CD4-positive, alpha-beta T cell (primary cell): ENCODE measurements at regions not wholly inside any gene's neighbourhood (a gene's known extent, or its start where the extent isn't known, plus 50 kb on each side); places are given as distances from the start of the nearest gene placed in this dataset.

Experiments used
- ATAC-seq: fragments of 200-7000 bp; cut with Tn5 transposase; one replicate; pipeline ENCODE4 v1.10.0; 2022; ENCODE audit warnings: mild to moderate bottlenecking; ENCODE audit not compliant: poor library complexity
- CTCF ChIA-PET: fragments of 350-600 bp; sonication (Branson Sonifier 250); formaldehyde crosslinking; loops from one replicate; lab custom pipeline; 2021; ENCODE audit warnings: antibody characterized with exemption, inconsistent platforms; lab: Charles Lee
- POLR2A ChIA-PET: fragments of 350-600 bp; sonication (Branson Sonifier 250); formaldehyde crosslinking; loops from one replicate; lab custom pipeline; 2021; ENCODE audit warnings: antibody characterized with exemption, inconsistent platforms; lab: Charles Lee
- DNase-seq, 14 experiments: peaks; one replicate each; pipeline ENCODE4 v3.0.0-alpha.2; 2013 to 2020; ENCODE audit warnings: mixed read lengths in 2 of 14
- H3K27ac ChIP-seq, 2 donors: one replicate each; pipeline versions ENCODE4 v1.5.1 to v1.7.0; 2013; ENCODE audit warnings: low read length in 2 of 2, low read depth in 1 of 2, mild to moderate bottlenecking in 1 of 2
- H3K27me3 ChIP-seq, 2 experiments: 1 replicate in 1 of 2; 2 replicates in 1 of 2; pipeline versions ENCODE4 v1.6.1 to v1.7.0; 2013; ENCODE audit warnings: low read length in 2 of 2, control low read depth in 1 of 2, mild to moderate bottlenecking in 1 of 2, moderate library complexity in 1 of 2; ENCODE audit not compliant: insufficient read depth in 2 of 2, control insufficient read depth in 1 of 2
- H3K36me3 ChIP-seq: one replicate; pipeline ENCODE4 v1.6.1; 2013; ENCODE audit warnings: low read length, control low read depth; ENCODE audit not compliant: insufficient read depth
- H3K4me1 ChIP-seq: one replicate; pipeline ENCODE4 v1.6.1; 2013; ENCODE audit warnings: low read length, control low read depth; ENCODE audit not compliant: insufficient read depth
- H3K4me3 ChIP-seq: one replicate; pipeline ENCODE4 v1.5.1; 2013; ENCODE audit warnings: mild to moderate bottlenecking, low read length, moderate library complexity
- H3K9me3 ChIP-seq, 2 experiments: 1 replicate in 1 of 2; 2 replicates in 1 of 2; pipeline versions ENCODE4 v1.6.1 to v1.7.0; 2013; ENCODE audit warnings: low read length in 2 of 2, mild to moderate bottlenecking in 2 of 2, control low read depth in 1 of 2, moderate library complexity in 1 of 2; ENCODE audit not compliant: control insufficient read depth in 1 of 2, insufficient read depth in 1 of 2
- H3K27ac Mint-ChIP-seq: one replicate; pipeline ENCODE4 v1.8.0; 2020; ENCODE audit warnings: mixed read lengths
- H3K27me3 Mint-ChIP-seq: one replicate; pipeline ENCODE4 v1.8.0; 2021; ENCODE audit warnings: mixed read lengths
- H3K36me3 Mint-ChIP-seq: one replicate; pipeline ENCODE4 v1.8.0; 2021; ENCODE audit warnings: low read depth, mixed read lengths
- H3K4me1 Mint-ChIP-seq: one replicate; pipeline ENCODE4 v1.8.0; 2021; ENCODE audit warnings: low read depth, mixed read lengths
- H3K4me3 Mint-ChIP-seq: one replicate; pipeline ENCODE4 v1.8.0; 2020; ENCODE audit warnings: mild to moderate bottlenecking, mixed read lengths
- H3K9me3 Mint-ChIP-seq: one replicate; pipeline ENCODE4 v1.8.0; 2020; ENCODE audit warnings: mixed read lengths
- intact Hi-C, 2 experiments: fragments of 100-400 bp; cut with DNase I in 1 of 2; cut with micrococcal nuclease in 1 of 2; formaldehyde crosslinking; loops; one replicate each; pipeline versions ENCODE4 v1.15.1 to v1.9.0; 2023 to 2025; cut with DNase I, micrococcal nuclease
- TF ChIP-seq, protein P1 (sequence below): fragments of 200-600 bp; IDR thresholded peaks from one replicate; pipeline ENCODE4 v1.8.0; 2022; ENCODE audit warnings: antibody characterized with exemption, mild to moderate bottlenecking

DNA sequence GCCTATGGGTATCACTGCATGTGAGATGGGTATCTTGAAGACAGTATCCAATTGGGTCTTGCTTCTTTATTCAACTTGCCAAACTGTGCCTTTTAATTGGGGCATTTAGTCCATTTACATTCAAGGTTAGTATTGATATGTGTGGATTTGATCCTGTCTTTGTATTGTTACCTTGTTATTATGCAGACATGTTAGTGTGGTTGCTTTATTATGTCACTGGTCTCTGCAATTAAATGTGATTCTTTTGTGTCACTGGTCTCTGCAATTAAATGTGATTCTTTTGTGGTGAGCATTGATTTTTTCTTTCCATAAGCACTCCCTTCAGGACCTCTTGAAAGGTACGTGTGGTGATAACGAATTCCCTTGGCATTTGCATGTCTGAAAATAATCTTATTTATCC is 357.8 kb upstream of the STEAP1 start:
- Histone ChIP-seq H3K27ac (no peak overlapping the region), H3K36me3 (no peaks in the 10 kb centered on the region), H3K4me3 (no peak overlapping the region), H3K27me3 (no peaks in the 10 kb centered on the region), H3K9me3 (peaks cover 0 to 14% of the 10 kb centered on the region in 2 experiments), H3K4me1 (no peaks in the 10 kb centered on the region)
- Mint-ChIP-seq H3K4me3 (no peak overlapping the region), H3K36me3 (no peaks in the 10 kb centered on the region), H3K27me3 (no peaks in the 10 kb centered on the region), H3K9me3 (peaks cover 5% of the 10 kb centered on the region), H3K4me1 (no peaks in the 10 kb centered on the region), H3K27ac (no peak overlapping the region)
- ATAC-seq (no peak), DNase-seq (no peak)
- CTCF ChIA-PET = no interaction called here
- intact Hi-C loops = no loop called here
- TF ChIP-seq, protein P1, sequence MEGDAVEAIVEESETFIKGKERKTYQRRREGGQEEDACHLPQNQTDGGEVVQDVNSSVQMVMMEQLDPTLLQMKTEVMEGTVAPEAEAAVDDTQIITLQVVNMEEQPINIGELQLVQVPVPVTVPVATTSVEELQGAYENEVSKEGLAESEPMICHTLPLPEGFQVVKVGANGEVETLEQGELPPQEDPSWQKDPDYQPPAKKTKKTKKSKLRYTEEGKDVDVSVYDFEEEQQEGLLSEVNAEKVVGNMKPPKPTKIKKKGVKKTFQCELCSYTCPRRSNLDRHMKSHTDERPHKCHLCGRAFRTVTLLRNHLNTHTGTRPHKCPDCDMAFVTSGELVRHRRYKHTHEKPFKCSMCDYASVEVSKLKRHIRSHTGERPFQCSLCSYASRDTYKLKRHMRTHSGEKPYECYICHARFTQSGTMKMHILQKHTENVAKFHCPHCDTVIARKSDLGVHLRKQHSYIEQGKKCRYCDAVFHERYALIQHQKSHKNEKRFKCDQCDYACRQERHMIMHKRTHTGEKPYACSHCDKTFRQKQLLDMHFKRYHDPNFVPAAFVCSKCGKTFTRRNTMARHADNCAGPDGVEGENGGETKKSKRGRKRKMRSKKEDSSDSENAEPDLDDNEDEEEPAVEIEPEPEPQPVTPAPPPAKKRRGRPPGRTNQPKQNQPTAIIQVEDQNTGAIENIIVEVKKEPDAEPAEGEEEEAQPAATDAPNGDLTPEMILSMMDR = no peak
- POLR2A ChIA-PET = no interaction called here

DNA sequence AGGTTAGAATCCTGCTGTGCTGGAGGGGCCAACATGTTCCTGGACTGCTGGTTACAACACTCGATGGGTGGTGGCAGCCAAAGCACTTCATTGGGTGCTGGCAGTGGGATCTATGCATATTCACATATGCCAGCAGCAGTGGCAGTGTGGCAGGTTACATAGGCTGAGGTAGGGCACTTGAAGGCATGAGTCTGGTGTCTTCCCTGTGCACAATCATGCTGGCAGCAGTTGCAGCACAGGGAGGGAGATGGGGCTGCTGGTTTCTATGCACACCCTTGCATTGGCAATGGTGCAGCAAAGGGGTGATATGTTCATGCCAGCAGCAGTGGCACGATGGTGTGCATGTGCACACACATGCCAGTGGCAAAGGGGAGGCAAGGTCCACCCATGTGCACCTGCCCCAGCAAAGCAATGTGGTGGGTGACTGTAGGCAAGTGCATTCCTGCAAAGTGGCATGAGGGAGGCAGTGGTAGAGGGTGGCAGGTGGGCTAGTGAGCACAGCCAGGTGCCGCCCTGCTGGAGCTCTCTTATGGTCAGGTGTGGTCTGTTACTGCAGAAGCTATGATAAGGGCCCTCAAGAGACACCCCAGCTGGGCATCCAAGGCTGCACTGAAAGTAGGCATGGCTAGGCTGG is 356.2 kb upstream of the STEAP1 start:
- CTCF ChIA-PET = no interaction called here
- H3K27ac Mint-ChIP-seq = no peak overlapping the region
- no peaks in the 10 kb centered on the region for H3K27me3 ChIP-seq
- H3K36me3 Mint-ChIP-seq = no peaks in the 10 kb centered on the region
- TF ChIP-seq, protein P1 = no peak
- no peaks in the 10 kb centered on the region for H3K4me1 ChIP-seq
- no peaks in the 10 kb centered on the region for H3K27me3 Mint-ChIP-seq
- no peaks in the 10 kb centered on the region for H3K4me1 Mint-ChIP-seq
- H3K27ac ChIP-seq = no peak overlapping the region
- intact Hi-C loops = no loop called here
- DNase-seq (no peak), ATAC-seq (no peak)
- H3K9me3 Mint-ChIP-seq = peaks cover 5% of the 10 kb centered on the region
- H3K9me3 ChIP-seq = peaks cover 0 to 14% of the 10 kb centered on the region in 2 experiments
- H3K4me3 Mint-ChIP-seq = no peak overlapping the region
- POLR2A ChIA-PET = no interaction called here
- H3K36me3 ChIP-seq = no peaks in the 10 kb centered on the region
- H3K4me3 ChIP-seq = no peak overlapping the region

DNA sequence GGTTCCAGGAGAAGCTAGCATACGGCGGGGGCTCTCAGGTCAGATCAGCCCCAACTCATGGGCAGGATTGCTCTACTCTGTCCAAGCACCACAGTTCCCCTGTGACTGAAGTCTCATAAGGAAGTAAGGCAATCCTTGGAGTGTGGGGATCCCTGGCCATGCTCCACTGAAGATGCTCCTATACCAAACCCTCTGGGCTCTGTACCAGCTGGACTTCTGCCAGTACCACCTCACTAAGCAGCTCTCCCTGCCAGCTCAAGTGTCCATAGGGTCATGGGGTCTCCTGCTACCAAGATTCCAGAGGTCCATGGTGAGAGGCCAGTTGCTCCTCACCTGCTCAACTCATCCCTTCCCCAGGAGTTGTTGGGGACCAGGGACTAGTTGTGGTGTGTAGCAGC is 355.7 kb upstream of the STEAP1 start:
- ChIA-PET POLR2A (interaction anchor here (0.8 kb wide), 1 partner anchor 12 kb away, joined by 3 read pairs; no protein-coding TSS in a partner anchor), CTCF (no interaction called here)
- H3K27ac ChIP-seq = no peak overlapping the region
- H3K27me3 ChIP-seq = no peaks in the 10 kb centered on the region
- Mint-ChIP-seq H3K36me3 (no peaks in the 10 kb centered on the region), H3K4me1 (no peaks in the 10 kb centered on the region), H3K27me3 (no peaks in the 10 kb centered on the region), H3K4me3 (no peak overlapping the region), H3K27ac (no peak overlapping the region), H3K9me3 (peaks cover 5% of the 10 kb centered on the region)
- no peak overlapping the region for H3K4me3 ChIP-seq
- no peak for ATAC-seq
- no peaks in the 10 kb centered on the region for H3K36me3 ChIP-seq
- intact Hi-C loops = no loop called here
- TF ChIP-seq, protein P1 = no peak
- H3K9me3 ChIP-seq = peaks cover 0 to 14% of the 10 kb centered on the region in 2 experiments
- no peaks in the 10 kb centered on the region for H3K4me1 ChIP-seq
- no peak for DNase-seq
